ENCODE measurements at regions not wholly inside any gene's neighbourhood (a gene's known extent, or its start where the extent isn't known, plus 50 kb on each side); places are given as distances from the start of the nearest gene placed in this dataset.

- Histone ChIP-seq H3K9me3 (ENCODE audit: low read length) (no peaks in the 10 kb centered on the region), H2AFZ (ENCODE audit: low read length) (no peak overlapping the region), H3K4me3 (ENCODE audit: low read length) (no peak overlapping the region), H3K36me3 (ENCODE audit: low read depth, low read length) (no peaks in the 10 kb centered on the region), H3K9me2 (replicated peaks; ENCODE audit: low read length) (no peaks in the 10 kb centered on the region), H3K27me3 (ENCODE audit: low read length) (no peaks in the 10 kb centered on the region), H3K9ac (ENCODE audit: low read length) (no peak overlapping the region), H3K79me2 (ENCODE audit: low read length) (no peaks in the 10 kb centered on the region), H3F3A (ENCODE audit: low read length, unreplicated experiment) (no peaks in the 10 kb centered on the region), H3K27ac (ENCODE audit: low read length) (no peak overlapping the region), H3K4me1 (ENCODE audit: insufficient read depth, low read length) (no peaks in the 10 kb centered on the region), H4K20me1 (ENCODE audit: low read length) (no peaks in the 10 kb centered on the region), H3K4me2 (ENCODE audit: low read length) (no peak overlapping the region)
- ATAC-seq, result no peak
- no peak for DNase-seq
- BruUV-seq (replicated peaks), result no TSS peak
- intact Hi-C loops (cut with micrococcal nuclease), result no loop called here
- ChIA-PET POLR2A (ENCODE audit: unreplicated experiment) (no interaction called here), CTCF (no interaction called here)
- TF ChIP-seq CTCF (conservative IDR thresholded peaks at IDR 0.05; ENCODE audit: low read depth, low read length) (no peak), EZH2phosphoT487 (IDR thresholded peaks at IDR 0.05; ENCODE audit: borderline replicate concordance, low read length) (no peak), EZH2 (IDR thresholded peaks at IDR 0.05; ENCODE audit: low read length, unreplicated experiment) (no peak)
These were observed 220.3 kb downstream of the ENC1 start for GRCh38 chr5:74420220-74420619.

GRCh38 chr5:74419468-74419867 is 221.1 kb downstream of the ENC1 start:
- TF ChIP-seq CTCF (conservative IDR thresholded peaks at IDR 0.05; ENCODE audit: low read depth, low read length) (no peak), EZH2 (IDR thresholded peaks at IDR 0.05; ENCODE audit: low read length, unreplicated experiment) (no peak), EZH2phosphoT487 (IDR thresholded peaks at IDR 0.05; ENCODE audit: borderline replicate concordance, low read length) (no peak)
- ChIA-PET CTCF (no interaction called here), POLR2A (ENCODE audit: unreplicated experiment) (no interaction called here)
- H3K4me3 ChIP-seq (ENCODE audit: low read length), result no peak overlapping the region
- no peak overlapping the region for H3K9ac ChIP-seq (ENCODE audit: low read length)
- H3K4me2 ChIP-seq (ENCODE audit: low read length), result no peak overlapping the region
- no peaks in the 10 kb centered on the region for H3K36me3 ChIP-seq (ENCODE audit: low read depth, low read length)
- no peaks in the 10 kb centered on the region for H3K9me3 ChIP-seq (ENCODE audit: low read length)
- DNase-seq, result no peak
- H2AFZ ChIP-seq (ENCODE audit: low read length), result no peak overlapping the region
- H3K79me2 ChIP-seq (ENCODE audit: low read length), result no peaks in the 10 kb centered on the region
- no peaks in the 10 kb centered on the region for H3K27me3 ChIP-seq (ENCODE audit: low read length)
- BruUV-seq (replicated peaks), result no TSS peak
- ATAC-seq, result no peak
- H4K20me1 ChIP-seq (ENCODE audit: low read length), result no peaks in the 10 kb centered on the region
- intact Hi-C loops (cut with micrococcal nuclease), result no loop called here
- H3K9me2 ChIP-seq (replicated peaks; ENCODE audit: low read length), result no peaks in the 10 kb centered on the region
- no peaks in the 10 kb centered on the region for H3K4me1 ChIP-seq (ENCODE audit: insufficient read depth, low read length)
- no peak overlapping the region for H3K27ac ChIP-seq (ENCODE audit: low read length)
- H3F3A ChIP-seq (ENCODE audit: low read length, unreplicated experiment), result no peaks in the 10 kb centered on the region

- TF ChIP-seq EZH2phosphoT487 (IDR thresholded peaks at IDR 0.05; ENCODE audit: borderline replicate concordance, low read length) (no peak), CTCF (conservative IDR thresholded peaks at IDR 0.05; ENCODE audit: low read depth, low read length) (no peak), EZH2 (IDR thresholded peaks at IDR 0.05; ENCODE audit: low read length, unreplicated experiment) (no peak)
- no TSS peak for BruUV-seq (replicated peaks)
- H3K9me3 ChIP-seq (ENCODE audit: low read length), result no peaks in the 10 kb centered on the region
- no peak overlapping the region for H3K27ac ChIP-seq (ENCODE audit: low read length)
- no peaks in the 10 kb centered on the region for H3K36me3 ChIP-seq (ENCODE audit: low read depth, low read length)
- intact Hi-C loops (cut with micrococcal nuclease), result no loop called here
- no peaks in the 10 kb centered on the region for H3K27me3 ChIP-seq (ENCODE audit: low read length)
- H3K4me1 ChIP-seq (ENCODE audit: insufficient read depth, low read length), result no peaks in the 10 kb centered on the region
- no peak for ATAC-seq
- no peaks in the 10 kb centered on the region for H3K79me2 ChIP-seq (ENCODE audit: low read length)
- H3K9ac ChIP-seq (ENCODE audit: low read length), result no peak overlapping the region
- DNase-seq, result no peak
- H2AFZ ChIP-seq (ENCODE audit: low read length), result no peak overlapping the region
- ChIA-PET CTCF (no interaction called here), POLR2A (ENCODE audit: unreplicated experiment) (no interaction called here)
- no peaks in the 10 kb centered on the region for H4K20me1 ChIP-seq (ENCODE audit: low read length)
- H3K4me3 ChIP-seq (ENCODE audit: low read length), result no peak overlapping the region
- no peak overlapping the region for H3K4me2 ChIP-seq (ENCODE audit: low read length)
- no peaks in the 10 kb centered on the region for H3F3A ChIP-seq (ENCODE audit: low read length, unreplicated experiment)
- no peaks in the 10 kb centered on the region for H3K9me2 ChIP-seq (replicated peaks; ENCODE audit: low read length)
These were observed 221.8 kb downstream of the ENC1 start for GRCh38 chr5:74418709-74419108.
